ENCODE measurements at regions not wholly inside any gene's neighbourhood (a gene's known extent, or its start where the extent isn't known, plus 50 kb on each side); places are given as distances from the start of the nearest gene placed in this dataset.
A peak's percentile ranks its signal among the peaks of the same experiment; 100 is the strongest.

GRCh38 chr6:155528982-155529453 is 73.4 kb upstream of the NOX3 start:
- POLR2A ChIA-PET = no interaction called here
- peaks cover 5% of the 10 kb centered on the region for H3K9me3 Mint-ChIP-seq
- no peak overlapping the region for H3K4me3 Mint-ChIP-seq
- CTCF ChIA-PET = interaction anchor here (1.4 kb wide), 1 partner anchor 199 kb away, joined by 3 read pairs; no protein-coding TSS in a partner anchor
- H3K27ac Mint-ChIP-seq = no peak overlapping the region
- DNase-seq = no peak
- H3K36me3 Mint-ChIP-seq (ENCODE audit: low read depth) = no peaks in the 10 kb centered on the region
- peaks cover 2% of the 10 kb centered on the region for H3K27me3 Mint-ChIP-seq
- H3K4me1 Mint-ChIP-seq = peaks cover 13% of the 10 kb centered on the region

DNA sequence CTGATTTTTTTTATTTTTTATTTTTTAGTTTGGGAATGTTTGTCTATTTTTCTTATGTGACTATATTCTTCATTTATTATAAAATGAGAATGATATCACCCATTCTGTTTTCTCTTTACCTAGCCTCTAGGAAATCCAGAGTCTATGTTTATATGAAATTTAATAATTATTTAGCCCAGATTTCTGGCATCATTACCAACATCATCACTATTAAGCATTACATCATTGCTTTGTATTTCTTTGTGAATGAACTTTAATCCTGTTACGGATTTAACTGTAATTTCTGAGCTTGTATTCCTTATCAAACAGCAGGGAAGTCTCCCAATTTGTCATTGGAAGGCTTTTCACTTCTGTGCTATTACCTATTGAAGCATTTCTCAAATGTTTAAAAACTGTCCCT is 72.7 kb upstream of the NOX3 start:
- Mint-ChIP-seq H3K36me3 (ENCODE audit: low read depth) (no peaks in the 10 kb centered on the region), H3K4me3 (no peak overlapping the region), H3K9me3 (peaks cover 5% of the 10 kb centered on the region), H3K4me1 (peaks cover 18% of the 10 kb centered on the region), H3K27me3 (peaks cover 2% of the 10 kb centered on the region), H3K27ac (no peak overlapping the region)
- no peak for DNase-seq
- ChIA-PET CTCF (interaction anchor here (1.4 kb wide), 1 partner anchor 198 kb away, joined by 3 read pairs; no protein-coding TSS in a partner anchor), POLR2A (no interaction called here)

GRCh38 chr6:155527443-155527842 is 71.8 kb upstream of the NOX3 start:
- DNase-seq = no peak
- Mint-ChIP-seq H3K36me3 (ENCODE audit: low read depth) (no peaks in the 10 kb centered on the region), H3K27me3 (peaks cover 2% of the 10 kb centered on the region), H3K4me3 (no peak overlapping the region), H3K27ac (no peak overlapping the region), H3K4me1 (peaks cover 18% of the 10 kb centered on the region), H3K9me3 (peaks cover 5% of the 10 kb centered on the region)
- ChIA-PET CTCF (no interaction called here), POLR2A (no interaction called here)

GRCh38 chr6:155523821-155524651 is 68.4 kb upstream of the NOX3 start:
- POLR2A ChIA-PET = no interaction called here
- DNase-seq = no peak
- Mint-ChIP-seq H3K4me3 (no peak overlapping the region), H3K27me3 (no peaks in the 10 kb centered on the region), H3K9me3 (peaks cover 5% of the 10 kb centered on the region), H3K36me3 (ENCODE audit: low read depth) (no peaks in the 10 kb centered on the region), H3K27ac (peak overlapping the region; percentile 58), H3K4me1 (peaks cover 15% of the 10 kb centered on the region)
- CTCF ChIA-PET = no interaction called here

GRCh38 chr6:155521719-155522118 is 66.1 kb upstream of the NOX3 start:
- ChIA-PET CTCF (no interaction called here), POLR2A (no interaction called here)
- no peak for DNase-seq
- Mint-ChIP-seq H3K27me3 (no peaks in the 10 kb centered on the region), H3K4me3 (no peak overlapping the region), H3K36me3 (ENCODE audit: low read depth) (no peaks in the 10 kb centered on the region), H3K9me3 (no peaks in the 10 kb centered on the region), H3K27ac (no peak overlapping the region), H3K4me1 (peaks cover 11% of the 10 kb centered on the region)

DNA sequence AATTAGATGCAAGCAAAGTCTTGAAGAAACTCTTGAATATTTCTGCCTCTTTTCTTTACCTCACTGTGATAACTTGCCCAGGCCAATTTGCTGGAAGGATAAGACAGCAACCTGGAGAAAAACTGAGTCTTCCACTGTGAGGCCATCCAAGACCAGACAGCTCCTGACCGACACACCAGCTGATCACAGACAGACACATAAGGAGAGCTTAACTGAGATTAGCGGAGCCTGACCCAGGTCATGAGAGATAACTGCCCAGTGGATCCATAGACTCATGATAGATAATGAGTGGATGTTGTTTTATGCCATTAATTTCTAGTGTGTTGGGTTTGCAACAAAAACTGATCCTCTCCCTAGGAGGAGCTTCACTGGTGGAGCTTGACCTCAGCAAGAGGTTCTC is 64.4 kb upstream of the NOX3 start:
- Mint-ChIP-seq H3K36me3 (ENCODE audit: low read depth) (no peaks in the 10 kb centered on the region), H3K4me3 (no peak overlapping the region), H3K27ac (no peak overlapping the region), H3K9me3 (no peaks in the 10 kb centered on the region), H3K27me3 (no peaks in the 10 kb centered on the region), H3K4me1 (peaks cover 11% of the 10 kb centered on the region)
- CTCF ChIA-PET = no interaction called here
- POLR2A ChIA-PET = no interaction called here
- no peak for DNase-seq

GRCh38 chr6:155519176-155519738 is 63.6 kb upstream of the NOX3 start:
- CTCF ChIA-PET = no interaction called here

GRCh38 chr6:155517294-155517693 is 61.7 kb upstream of the NOX3 start:
- Mint-ChIP-seq H3K36me3 (ENCODE audit: low read depth) (no peaks in the 10 kb centered on the region), H3K27ac (no peak overlapping the region), H3K4me1 (peaks cover 1% of the 10 kb centered on the region), H3K27me3 (no peaks in the 10 kb centered on the region), H3K4me3 (no peak overlapping the region), H3K9me3 (no peaks in the 10 kb centered on the region)
- POLR2A ChIA-PET = no interaction called here
- CTCF ChIA-PET = no interaction called here
- no peak for DNase-seq

More at GRCh38 chr6:155519176-155519738, 63.6 kb upstream of the NOX3 start:
- H3K9me3 Mint-ChIP-seq = no peaks in the 10 kb centered on the region
- no peak for DNase-seq
- H3K27me3 Mint-ChIP-seq = no peaks in the 10 kb centered on the region
- no peaks in the 10 kb centered on the region for H3K36me3 Mint-ChIP-seq (ENCODE audit: low read depth)
- peaks cover 9% of the 10 kb centered on the region for H3K4me1 Mint-ChIP-seq
- no peak overlapping the region for H3K27ac Mint-ChIP-seq
- no peak overlapping the region for H3K4me3 Mint-ChIP-seq
- POLR2A ChIA-PET = no interaction called here

DNA sequence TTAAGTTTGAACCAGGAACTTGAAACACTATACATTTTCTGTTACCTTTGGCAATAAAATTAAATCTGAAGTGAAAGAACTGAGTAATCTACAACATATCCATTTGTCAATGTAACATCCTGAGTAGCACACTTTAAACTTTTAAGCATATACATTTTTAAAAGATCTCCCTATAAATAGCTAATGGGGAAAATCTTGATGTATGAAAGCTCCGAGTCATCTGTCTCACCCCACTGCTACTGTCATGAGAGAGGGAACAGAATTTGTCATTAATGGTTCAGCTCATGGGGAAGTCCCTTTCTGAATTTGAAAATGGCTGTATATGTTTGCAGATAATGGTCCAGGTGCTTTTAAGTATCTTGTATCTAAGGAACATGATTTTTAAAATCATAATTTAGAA is 55.2 kb upstream of the NOX3 start:
- ChIA-PET CTCF (no interaction called here), POLR2A (no interaction called here)
- Mint-ChIP-seq H3K9me3 (no peaks in the 10 kb centered on the region), H3K4me3 (no peak overlapping the region), H3K27ac (no peak overlapping the region), H3K4me1 (peaks cover 2% of the 10 kb centered on the region), H3K27me3 (no peaks in the 10 kb centered on the region), H3K36me3 (ENCODE audit: low read depth) (no peaks in the 10 kb centered on the region)
- DNase-seq = no peak

- no peak overlapping the region for H3K4me3 Mint-ChIP-seq
- no peaks in the 10 kb centered on the region for H3K9me3 Mint-ChIP-seq
- H3K4me1 Mint-ChIP-seq = peaks cover 2% of the 10 kb centered on the region
- CTCF ChIA-PET = no interaction called here
- H3K27ac Mint-ChIP-seq = no peak overlapping the region
- POLR2A ChIA-PET = no interaction called here
- DNase-seq = no peak
- no peaks in the 10 kb centered on the region for H3K27me3 Mint-ChIP-seq
- H3K36me3 Mint-ChIP-seq (ENCODE audit: low read depth) = no peaks in the 10 kb centered on the region
These were observed 54.3 kb upstream of the NOX3 start for GRCh38 chr6:155509743-155510475.

- no peaks in the 10 kb centered on the region for H3K4me1 Mint-ChIP-seq
- H3K4me3 Mint-ChIP-seq = no peak overlapping the region
- CTCF ChIA-PET = no interaction called here
- POLR2A ChIA-PET = no interaction called here
- peaks cover 2% of the 10 kb centered on the region for H3K9me3 Mint-ChIP-seq
- H3K36me3 Mint-ChIP-seq (ENCODE audit: low read depth) = no peaks in the 10 kb centered on the region
- H3K27me3 Mint-ChIP-seq = peaks cover 1% of the 10 kb centered on the region
- no peak overlapping the region for H3K27ac Mint-ChIP-seq
- no peak for DNase-seq
These were observed 50.0 kb upstream of the NOX3 start for GRCh38 chr6:155505608-155505989.

Data from activated CD4-positive, alpha-beta memory T cell treated with anti-CD3 and anti-CD28 coated beads, Interleukin-2, amount 10 ng/mL, durations not matched to agents 7 days and 5 days (primary cell).